HG02588 (cell line): ENCODE measurements at regions not wholly inside any gene's neighbourhood (a gene's known extent, or its start where the extent isn't known, plus 50 kb on each side); places are given as distances from the start of the nearest gene placed in this dataset.

Source experiments
- ATAC-seq: cut with Tn5 transposase; IDR thresholded peaks from one replicate; pipeline ENCODE4 v1.9.1; 2021; ENCODE audit warnings: mild to moderate bottlenecking, moderate library complexity; ENCODE audit not compliant: unreplicated experiment

GRCh38 chr6:14252271-14252850 is 134.8 kb downstream of the CD83 start:
- ATAC-seq: no peak

GRCh38 chr6:14254505-14254904 is 136.9 kb downstream of the CD83 start:
- peak; percentile 82 for ATAC-seq

- no peak for ATAC-seq
Observed at GRCh38 chr6:14255916-14256315, 138.3 kb downstream of the CD83 start.

GRCh38 chr6:14258117-14258516 is 140.5 kb downstream of the CD83 start:
- no peak for ATAC-seq

- ATAC-seq: no peak
Observed at GRCh38 chr6:14258695-14259593, 141.4 kb downstream of the CD83 start.

GRCh38 chr6:14259594-14260152 is 142.1 kb downstream of the CD83 start:
- no peak for ATAC-seq

- no peak for ATAC-seq
Observed at GRCh38 chr6:14260839-14261238, 143.3 kb downstream of the CD83 start.

- no peak for ATAC-seq
Observed at GRCh38 chr6:14263881-14264424, 146.4 kb downstream of the CD83 start.

- ATAC-seq: no peak
Observed at GRCh38 chr6:14265049-14266021, 147.8 kb downstream of the CD83 start.

- no peak for ATAC-seq
Observed at GRCh38 chr6:14266266-14266665, 148.7 kb downstream of the CD83 start.

GRCh38 chr6:14267885-14268660 is 150.5 kb downstream of the CD83 start:
- ATAC-seq: no peak

- ATAC-seq: no peak
Observed at GRCh38 chr6:14269436-14269835, 151.9 kb downstream of the CD83 start.

GRCh38 chr6:14270142-14270893 is 152.7 kb downstream of the CD83 start:
- ATAC-seq: no peak

GRCh38 chr6:14270925-14271788 is 153.6 kb downstream of the CD83 start:
- ATAC-seq: no peak

GRCh38 chr6:14271789-14272736 is 154.5 kb downstream of the CD83 start:
- ATAC-seq: no peak

GRCh38 chr6:14272737-14273085 is 155.1 kb downstream of the CD83 start:
- ATAC-seq: no peak

- ATAC-seq: no peak
Observed at GRCh38 chr6:14273191-14273590, 155.6 kb downstream of the CD83 start.
